OCI-M2 (cell line): ENCODE measurements at regions not wholly inside any gene's neighbourhood (a gene's known extent, or its start where the extent isn't known, plus 50 kb on each side); places are given as distances from the start of the nearest gene placed in this dataset.
A peak's percentile ranks its signal among the peaks of the same experiment; 100 is the strongest.

Experiments used
- DNase-seq: peaks from one replicate; lab custom pipeline; 2025; ENCODE audit not compliant: unreplicated experiment; lab: John Stamatoyannopoulos, UW

GRCh38 chr11:64499261-64500004 lies 56.3 kb upstream of the SLC22A11 start:
- DNase-seq = no peak

GRCh38 chr11:64500176-64501013 lies 55.3 kb upstream of the SLC22A11 start:
- DNase-seq = peak; percentile 52

- no peak for DNase-seq
Observed at GRCh38 chr11:64501500-64502427, 54.0 kb upstream of the SLC22A11 start.

- DNase-seq = no peak
Observed at GRCh38 chr11:64502634-64503033, 53.1 kb upstream of the SLC22A11 start.

- DNase-seq = no peak
Observed at GRCh38 chr11:64503186-64503753, 52.5 kb upstream of the SLC22A11 start.

- no peak for DNase-seq
Observed at GRCh38 chr11:64504999-64505398, 50.7 kb upstream of the SLC22A11 start.
